GM23248 (cell line): ENCODE measurements at regions not wholly inside any gene's neighbourhood (a gene's known extent, or its start where the extent isn't known, plus 50 kb on each side); places are given as distances from the start of the nearest gene placed in this dataset.
A peak's percentile ranks its signal among the peaks of the same experiment; 100 is the strongest.

ENCODE experiments used
- DNase-seq: peaks from one replicate; pipeline ENCODE4 v3.0.0-alpha.2; 2015
- H2AFZ ChIP-seq: fragments of 200-600 bp; sonication (generic); 2 replicates; pipeline ENCODE4 v1.6.1; 2016; ENCODE audit warnings: antibody characterized with exemption
- H3F3A ChIP-seq: fragments of 200-600 bp; sonication (generic); 2 replicates; pipeline ENCODE4 v1.6.1; 2016; ENCODE audit warnings: mild to moderate bottlenecking, antibody characterized with exemption, mixed run types; ENCODE audit not compliant: insufficient read depth
- H3K27ac ChIP-seq: fragments of 200-600 bp; sonication (generic); 2 replicates; pipeline ENCODE4 v1.5.1; 2016; ENCODE audit warnings: mild to moderate bottlenecking
- H3K27me3 ChIP-seq: fragments of 200-600 bp; sonication (generic); replicated peaks from 2 replicates; pipeline ENCODE4 v1.6.1; 2016; ENCODE audit warnings: mild to moderate bottlenecking; ENCODE audit not compliant: insufficient read depth
- H3K36me3 ChIP-seq: fragments of 200-600 bp; sonication (generic); 2 replicates; pipeline ENCODE4 v1.6.1; 2016; ENCODE audit warnings: low read depth, mild to moderate bottlenecking
- H3K4me1 ChIP-seq: fragments of 200-600 bp; sonication (generic); 2 replicates; pipeline ENCODE4 v1.6.1; 2016; ENCODE audit warnings: mild to moderate bottlenecking; ENCODE audit not compliant: insufficient read depth
- H3K4me2 ChIP-seq: fragments of 200-600 bp; sonication (generic); one replicate; pipeline ENCODE4 v1.6.1; 2016; ENCODE audit warnings: mild to moderate bottlenecking; ENCODE audit not compliant: unreplicated experiment
- H3K4me3 ChIP-seq: fragments of 200-600 bp; sonication (generic); 2 replicates; pipeline ENCODE4 v1.5.1; 2016; ENCODE audit warnings: mild to moderate bottlenecking
- H3K79me2 ChIP-seq: fragments of 200-600 bp; sonication (generic); 2 replicates; pipeline ENCODE4 v1.6.1; 2016; ENCODE audit warnings: mild to moderate bottlenecking; ENCODE audit not compliant: insufficient read depth
- H3K9ac ChIP-seq: fragments of 200-600 bp; sonication (generic); 2 replicates; pipeline ENCODE4 v1.6.1; 2016; ENCODE audit warnings: mild to moderate bottlenecking
- H3K9me2 ChIP-seq: fragments of 200-600 bp; sonication (generic); 2 replicates; pipeline ENCODE4 v1.6.1; 2016; ENCODE audit warnings: mixed run types, mild to moderate bottlenecking, moderate library complexity; ENCODE audit not compliant: insufficient read depth
- H3K9me3 ChIP-seq: fragments of 200-600 bp; sonication (generic); one replicate; pipeline ENCODE4 v1.6.1; 2017; ENCODE audit warnings: low read depth
- H4K20me1 ChIP-seq: fragments of 200-600 bp; sonication (generic); 2 replicates; pipeline ENCODE4 v1.6.0; 2016; ENCODE audit not compliant: insufficient read depth
- EZH2 ChIP-seq: fragments of 200-600 bp; sonication (generic); IDR thresholded peaks from 2 replicates; pipeline ENCODE4 v1.6.1; 2018; ENCODE audit warnings: antibody characterized with exemption, mild to moderate bottlenecking; ENCODE audit not compliant: insufficient read depth, poor library complexity, severe bottlenecking
- EZH2phosphoT487 ChIP-seq: fragments of 200-600 bp; sonication (generic); IDR thresholded peaks from 2 replicates; pipeline ENCODE4 v1.6.1; 2018; ENCODE audit warnings: antibody characterized with exemption, moderate library complexity, mild to moderate bottlenecking, low read depth; ENCODE audit not compliant: insufficient read depth
- WGBS, 2 experiments: methylation state at CpG; one replicate each; pipeline ENCODE4 v1.1.6; 2015 to 2017; ENCODE audit warnings: low lambda C conversion rate in 2 of 2, low coverage in 1 of 2; ENCODE audit errors: missing lambda C conversion rate in 2 of 2; 5-methylcytosine and 5-hydroxymethylcytosine counted together
- in situ Hi-C: fragments of 300-500 bp; cut with MboI; formaldehyde crosslinking; loops from 2 replicates; pipeline ENCODE4 v1.15.0; 2020

DNA sequence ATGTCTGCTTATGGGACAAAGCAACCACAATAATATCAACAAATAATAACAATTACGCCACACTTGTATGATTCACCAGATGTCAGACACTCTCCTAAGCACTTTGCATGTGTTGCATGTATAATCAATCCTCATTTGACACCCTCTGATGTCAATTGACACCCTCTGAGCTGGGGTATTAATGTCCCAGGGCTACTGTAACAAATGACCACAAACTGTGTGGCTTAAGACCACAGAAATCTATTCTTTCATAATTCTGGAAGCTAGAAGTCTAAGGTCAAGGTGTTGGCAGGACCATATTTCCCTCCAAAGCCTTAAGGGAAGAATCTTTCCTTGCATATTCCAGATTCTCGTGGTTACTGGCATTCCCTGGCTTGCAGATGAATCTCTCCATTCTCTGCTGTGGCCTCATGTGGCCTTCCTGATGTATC, 112.7 kb downstream of the NPIPB5 start:
- no peak overlapping the region for H3K4me2 ChIP-seq
- H3K9me2 ChIP-seq, result no peaks in the 10 kb centered on the region
- TF ChIP-seq EZH2phosphoT487, result 0 out of 2 replicates have a peak, but pooled peaks have one; percentile 47
- TF ChIP-seq EZH2, result no peak
- H3K36me3 ChIP-seq, result no peaks in the 10 kb centered on the region
- WGBS, 2 experiments, result 36 to 48% methylated on average over 2 of the region's 2 CpGs
- H3K79me2 ChIP-seq, result no peaks in the 10 kb centered on the region
- H3K27me3 ChIP-seq, result peaks cover 18% of the 10 kb centered on the region
- H3F3A ChIP-seq, result no peaks in the 10 kb centered on the region
- H3K27ac ChIP-seq, result no peak overlapping the region
- H4K20me1 ChIP-seq, result no peaks in the 10 kb centered on the region
- H3K9me3 ChIP-seq, result no peaks in the 10 kb centered on the region
- in situ Hi-C loops, result no loop called here
- H2AFZ ChIP-seq, result no peak overlapping the region
- no peaks in the 10 kb centered on the region for H3K4me1 ChIP-seq
- DNase-seq, result peak; percentile 36
- H3K4me3 ChIP-seq, result no peak overlapping the region
- H3K9ac ChIP-seq, result no peak overlapping the region

DNA sequence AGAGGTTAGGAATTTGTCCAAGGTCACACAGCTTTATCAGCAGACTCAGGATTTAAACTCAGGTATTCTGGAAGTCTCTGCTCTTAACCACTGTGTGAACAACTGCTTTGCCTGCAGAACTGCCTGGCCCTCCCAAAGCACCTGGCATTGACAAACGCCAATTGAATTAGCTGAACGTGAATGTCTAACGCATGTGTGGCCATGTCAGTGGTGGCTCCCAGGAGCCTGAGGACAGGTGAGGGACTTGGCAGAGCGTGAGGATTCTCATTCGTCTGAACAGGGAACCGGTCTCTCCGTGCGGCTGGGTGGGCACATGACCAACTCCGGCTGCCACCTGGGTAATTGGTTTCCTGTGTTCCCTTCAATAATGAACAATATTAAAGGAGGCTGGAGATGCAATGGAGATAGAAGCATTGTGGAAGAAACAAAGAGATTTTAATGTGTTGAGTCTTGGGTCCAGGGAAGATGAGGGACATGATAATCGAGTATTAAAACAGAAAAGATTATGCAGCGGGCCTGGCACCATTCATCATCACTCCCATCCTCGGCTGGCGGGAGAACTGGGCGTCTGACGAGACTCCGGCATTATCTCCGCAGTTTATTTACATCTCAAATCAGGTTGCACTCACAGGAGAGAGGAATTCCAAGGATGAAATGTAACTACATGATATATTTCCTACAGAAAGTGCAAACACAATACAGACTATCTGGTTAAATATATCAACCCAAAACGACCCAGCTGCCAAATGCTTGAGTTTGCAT, 113.5 kb downstream of the NPIPB5 start:
- in situ Hi-C loops, result no loop called here
- Histone ChIP-seq H3K27me3 (peaks cover 18% of the 10 kb centered on the region), H3K4me3 (no peak overlapping the region), H3K9ac (no peak overlapping the region), H2AFZ (no peak overlapping the region), H3K27ac (no peak overlapping the region), H3K9me3 (no peaks in the 10 kb centered on the region), H4K20me1 (no peaks in the 10 kb centered on the region), H3K36me3 (no peaks in the 10 kb centered on the region), H3K4me2 (no peak overlapping the region), H3K9me2 (no peaks in the 10 kb centered on the region), H3K79me2 (no peaks in the 10 kb centered on the region), H3K4me1 (no peaks in the 10 kb centered on the region), H3F3A (no peaks in the 10 kb centered on the region)
- 74 to 78% methylated on average over 18 of the region's 18 CpGs for WGBS, 2 experiments
- TF ChIP-seq EZH2phosphoT487 (no peak), EZH2 (no peak)
- DNase-seq, result no peak

- no peak overlapping the region for H3K4me3 ChIP-seq
- no peaks in the 10 kb centered on the region for H3K79me2 ChIP-seq
- H3K27ac ChIP-seq, result no peak overlapping the region
- H3F3A ChIP-seq, result no peaks in the 10 kb centered on the region
- in situ Hi-C loops, result no loop called here
- H3K4me1 ChIP-seq, result no peaks in the 10 kb centered on the region
- no peak overlapping the region for H3K9ac ChIP-seq
- DNase-seq, result peak; percentile 6
- peaks cover 18% of the 10 kb centered on the region for H3K27me3 ChIP-seq
- no peak overlapping the region for H3K4me2 ChIP-seq
- H2AFZ ChIP-seq, result no peak overlapping the region
- WGBS, 2 experiments, result 34 to 43% methylated on average over 7 of the region's 7 CpGs
- no peaks in the 10 kb centered on the region for H3K9me2 ChIP-seq
- TF ChIP-seq EZH2phosphoT487 (no peak), EZH2 (no peak)
- no peaks in the 10 kb centered on the region for H3K9me3 ChIP-seq
- no peaks in the 10 kb centered on the region for H3K36me3 ChIP-seq
- H4K20me1 ChIP-seq, result no peaks in the 10 kb centered on the region
Observed at GRCh38 chr16:22624800-22625533, 114.3 kb downstream of the NPIPB5 start.

- Histone ChIP-seq H3K4me2 (no peak overlapping the region), H4K20me1 (no peaks in the 10 kb centered on the region), H3K79me2 (no peaks in the 10 kb centered on the region), H2AFZ (no peak overlapping the region), H3K36me3 (no peaks in the 10 kb centered on the region), H3K27me3 (peaks cover 17% of the 10 kb centered on the region), H3K9ac (no peak overlapping the region), H3K4me3 (no peak overlapping the region), H3F3A (no peaks in the 10 kb centered on the region), H3K9me2 (no peaks in the 10 kb centered on the region), H3K4me1 (no peaks in the 10 kb centered on the region), H3K27ac (no peak overlapping the region), H3K9me3 (no peaks in the 10 kb centered on the region)
- peak; percentile 6 for DNase-seq
- WGBS, 2 experiments, result 27% methylated on average over 2 of the region's 2 CpGs
- in situ Hi-C loops, result no loop called here
- TF ChIP-seq EZH2 (no peak), EZH2phosphoT487 (no peak)
Observed at GRCh38 chr16:22625967-22626366, 115.3 kb downstream of the NPIPB5 start.
